ENCODE measurements at regions not wholly inside any gene's neighbourhood (a gene's known extent, or its start where the extent isn't known, plus 50 kb on each side); places are given as distances from the start of the nearest gene placed in this dataset.

DNA sequence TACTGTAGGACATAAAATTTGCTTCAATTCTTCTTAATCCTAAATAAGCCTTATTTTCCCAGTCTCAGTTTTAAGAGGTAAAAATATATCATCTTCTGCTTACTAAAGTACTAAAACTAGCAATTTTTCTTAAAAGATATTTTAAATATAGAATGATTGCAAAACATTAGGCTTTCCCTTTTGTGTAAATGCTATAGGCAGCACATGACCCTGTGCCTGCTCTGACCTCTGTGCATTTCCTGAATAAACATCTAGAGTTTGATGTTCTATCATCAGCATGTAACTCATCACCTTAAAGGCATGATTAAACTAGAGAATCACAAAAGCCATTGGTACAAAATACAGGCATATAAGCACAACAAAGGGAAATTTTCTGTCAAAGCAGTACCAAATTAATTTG, 422.7 kb downstream of the TFAP2B start:
- H3K4me3 ChIP-seq (ENCODE audit: low read depth in 1 of 2, low read length in 1 of 2): no peak overlapping the region
- no peaks in the 10 kb centered on the region for H3K4me1 ChIP-seq (ENCODE audit: control insufficient read depth in 1 of 2, insufficient read depth in 1 of 2, low read depth in 1 of 2, low read length in 1 of 2)
- no peaks in the 10 kb centered on the region for H3K27me3 ChIP-seq
- H3K9me3 ChIP-seq: no peaks in the 10 kb centered on the region
- no peak overlapping the region for H3K27ac ChIP-seq
- TF ChIP-seq CTCF (IDR thresholded peaks at IDR 0.05): no peak
- H3K36me3 ChIP-seq: no peaks in the 10 kb centered on the region

- Histone ChIP-seq H3K4me3 (ENCODE audit: low read depth in 1 of 2, low read length in 1 of 2) (no peak overlapping the region), H3K27me3 (no peaks in the 10 kb centered on the region), H3K4me1 (ENCODE audit: control insufficient read depth in 1 of 2, insufficient read depth in 1 of 2, low read depth in 1 of 2, low read length in 1 of 2) (no peaks in the 10 kb centered on the region), H3K36me3 (no peaks in the 10 kb centered on the region), H3K27ac (no peak overlapping the region), H3K9me3 (no peaks in the 10 kb centered on the region)
- no peak for TF ChIP-seq CTCF (IDR thresholded peaks at IDR 0.05)
Observed at GRCh38 chr6:51249798-51250197, 431.1 kb downstream of the TFAP2B start.

- H3K4me3 ChIP-seq (ENCODE audit: low read depth in 1 of 2, low read length in 1 of 2): no peak overlapping the region
- no peak for TF ChIP-seq CTCF (IDR thresholded peaks at IDR 0.05)
- H3K27ac ChIP-seq: no peak overlapping the region
- H3K36me3 ChIP-seq: no peaks in the 10 kb centered on the region
- H3K27me3 ChIP-seq: no peaks in the 10 kb centered on the region
- no peaks in the 10 kb centered on the region for H3K9me3 ChIP-seq
- H3K4me1 ChIP-seq (ENCODE audit: control insufficient read depth in 1 of 2, insufficient read depth in 1 of 2, low read depth in 1 of 2, low read length in 1 of 2): no peaks in the 10 kb centered on the region
Observed at GRCh38 chr6:51250317-51250716, 431.6 kb downstream of the TFAP2B start.

DNA sequence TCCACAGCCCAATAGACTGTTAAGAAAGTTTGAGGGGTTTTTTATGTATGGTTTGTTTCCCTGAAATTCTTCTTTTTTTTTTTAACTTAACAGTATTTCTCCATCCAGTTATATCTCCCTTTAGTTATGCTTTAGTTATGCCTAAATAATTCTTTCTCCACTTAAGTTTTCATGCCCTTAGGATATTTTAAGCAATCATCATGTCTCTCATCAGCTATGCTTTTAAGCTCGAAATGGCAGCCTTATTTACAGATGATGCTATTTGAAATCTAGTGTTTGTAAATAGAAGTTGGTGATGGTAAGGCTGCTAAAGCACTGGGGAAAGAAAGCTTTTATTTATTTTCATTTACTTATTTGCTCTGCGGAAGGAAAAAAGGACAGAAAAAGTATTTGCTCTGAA, 439.3 kb downstream of the TFAP2B start:
- no peaks in the 10 kb centered on the region for H3K4me1 ChIP-seq (ENCODE audit: control insufficient read depth in 1 of 2, insufficient read depth in 1 of 2, low read depth in 1 of 2, low read length in 1 of 2)
- H3K9me3 ChIP-seq: no peaks in the 10 kb centered on the region
- H3K27ac ChIP-seq: no peak overlapping the region
- no peaks in the 10 kb centered on the region for H3K36me3 ChIP-seq
- no peaks in the 10 kb centered on the region for H3K27me3 ChIP-seq
- H3K4me3 ChIP-seq (ENCODE audit: low read depth in 1 of 2, low read length in 1 of 2): no peak overlapping the region
- no peak for TF ChIP-seq CTCF (IDR thresholded peaks at IDR 0.05)

GRCh38 chr6:51260003-51260402, 441.3 kb downstream of the TFAP2B start:
- Histone ChIP-seq H3K4me3 (ENCODE audit: low read depth in 1 of 2, low read length in 1 of 2) (no peak overlapping the region), H3K27ac (no peak overlapping the region), H3K9me3 (no peaks in the 10 kb centered on the region), H3K27me3 (no peaks in the 10 kb centered on the region), H3K4me1 (ENCODE audit: control insufficient read depth in 1 of 2, insufficient read depth in 1 of 2, low read depth in 1 of 2, low read length in 1 of 2) (peaks cover 0 to 4% of the 10 kb centered on the region in 2 experiments), H3K36me3 (no peaks in the 10 kb centered on the region)
- no peak for TF ChIP-seq CTCF (IDR thresholded peaks at IDR 0.05)

- Histone ChIP-seq H3K9me3 (no peaks in the 10 kb centered on the region), H3K27me3 (no peaks in the 10 kb centered on the region), H3K27ac (no peak overlapping the region), H3K36me3 (no peaks in the 10 kb centered on the region), H3K4me3 (ENCODE audit: low read depth in 1 of 2, low read length in 1 of 2) (no peak overlapping the region), H3K4me1 (ENCODE audit: control insufficient read depth in 1 of 2, insufficient read depth in 1 of 2, low read depth in 1 of 2, low read length in 1 of 2) (peaks cover 4 to 16% of the 10 kb centered on the region in 2 experiments)
- no peak for TF ChIP-seq CTCF (IDR thresholded peaks at IDR 0.05)
Observed at GRCh38 chr6:51261691-51262090, 443.0 kb downstream of the TFAP2B start.

All from neutrophil (primary cell).